Middle frontal gyrus (tissue), 1 donor: ENCODE measurements at regions not wholly inside any gene's neighbourhood (a gene's known extent, or its start where the extent isn't known, plus 50 kb on each side); places are given as distances from the start of the nearest gene placed in this dataset.

Experiments used
- DNase-seq: peaks from one replicate; pipeline ENCODE4 v3.0.0-alpha.2; 2015; ENCODE audit warnings: low spot score; ENCODE audit errors: extremely low spot score

GRCh38 chr4:176504118-176504517 is 184.4 kb downstream of the SPCS3 start:
- no peak for DNase-seq

GRCh38 chr4:176507845-176508533 is 188.2 kb downstream of the SPCS3 start:
- DNase-seq: no peak

- no peak for DNase-seq
These were observed 189.1 kb downstream of the SPCS3 start for GRCh38 chr4:176508780-176509331.

- DNase-seq: no peak
These were observed 205.8 kb downstream of the SPCS3 start for GRCh38 chr4:176525576-176525975.

- no peak for DNase-seq
These were observed 206.9 kb downstream of the SPCS3 start for GRCh38 chr4:176526704-176527103.

- DNase-seq: no peak
These were observed 209.8 kb downstream of the SPCS3 start for GRCh38 chr4:176529574-176529973.

- no peak for DNase-seq
These were observed 213.4 kb downstream of the SPCS3 start for GRCh38 chr4:176533159-176533558.

- DNase-seq: no peak
These were observed 214.8 kb downstream of the SPCS3 start for GRCh38 chr4:176534566-176534965.

GRCh38 chr4:176538217-176538925 is 218.6 kb downstream of the SPCS3 start:
- no peak for DNase-seq

GRCh38 chr4:176539091-176539784 is 219.5 kb downstream of the SPCS3 start:
- no peak for DNase-seq

GRCh38 chr4:176539785-176540175 is 220.0 kb downstream of the SPCS3 start:
- DNase-seq: no peak

- no peak for DNase-seq
These were observed 221.0 kb downstream of the SPCS3 start for GRCh38 chr4:176540814-176541213.

GRCh38 chr4:176545872-176546271 is 226.1 kb downstream of the SPCS3 start:
- DNase-seq: no peak

- DNase-seq: no peak
These were observed 227.2 kb downstream of the SPCS3 start for GRCh38 chr4:176546975-176547374.

- DNase-seq: no peak
These were observed 228.8 kb downstream of the SPCS3 start for GRCh38 chr4:176548571-176548970.

GRCh38 chr4:176549161-176549865 is 229.5 kb downstream of the SPCS3 start:
- no peak for DNase-seq

GRCh38 chr4:176558661-176559060 is 234.1 kb downstream of the VEGFC start:
- no peak for DNase-seq

- no peak for DNase-seq
These were observed 231.4 kb downstream of the VEGFC start for GRCh38 chr4:176561368-176561767.

GRCh38 chr4:176563591-176563990 is 229.1 kb downstream of the VEGFC start:
- no peak for DNase-seq

GRCh38 chr4:176565049-176565448 is 227.7 kb downstream of the VEGFC start:
- no peak for DNase-seq

GRCh38 chr4:176566769-176567168 is 226.0 kb downstream of the VEGFC start:
- no peak for DNase-seq
